HG02943 (cell line): ENCODE measurements at regions not wholly inside any gene's neighbourhood (a gene's known extent, or its start where the extent isn't known, plus 50 kb on each side); places are given as distances from the start of the nearest gene placed in this dataset.
"Not testable (repeated sequence)": the region's sequence is repeated elsewhere in the genome, so short reads cannot be mapped to it uniquely, and the experiment has no call there.

Source experiments
- ATAC-seq: cut with Tn5 transposase; IDR thresholded peaks from one replicate; pipeline ENCODE4 v1.9.1; 2021; ENCODE audit warnings: mild to moderate bottlenecking, low read depth, moderate library complexity; ENCODE audit not compliant: unreplicated experiment

DNA sequence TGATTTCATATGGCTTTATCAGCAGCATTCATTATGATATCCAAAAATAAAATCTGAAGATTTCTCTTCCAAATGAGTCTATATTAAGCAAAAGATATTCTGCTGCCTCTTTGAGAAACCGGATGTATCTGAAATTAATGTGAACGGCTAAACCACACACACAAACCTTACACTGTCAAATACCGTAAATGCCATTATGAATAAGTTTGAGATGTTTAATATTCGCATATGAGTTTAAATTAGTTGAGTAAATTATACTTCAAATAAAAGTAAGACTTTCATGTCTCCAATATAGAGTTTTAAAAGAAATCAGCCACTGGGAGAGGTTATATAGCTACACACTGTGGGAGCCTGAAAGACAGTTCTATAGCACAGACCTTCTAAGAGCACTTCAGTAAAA is 566.6 kb upstream of the CHD1 start:
- not testable (repeated sequence) for ATAC-seq

DNA sequence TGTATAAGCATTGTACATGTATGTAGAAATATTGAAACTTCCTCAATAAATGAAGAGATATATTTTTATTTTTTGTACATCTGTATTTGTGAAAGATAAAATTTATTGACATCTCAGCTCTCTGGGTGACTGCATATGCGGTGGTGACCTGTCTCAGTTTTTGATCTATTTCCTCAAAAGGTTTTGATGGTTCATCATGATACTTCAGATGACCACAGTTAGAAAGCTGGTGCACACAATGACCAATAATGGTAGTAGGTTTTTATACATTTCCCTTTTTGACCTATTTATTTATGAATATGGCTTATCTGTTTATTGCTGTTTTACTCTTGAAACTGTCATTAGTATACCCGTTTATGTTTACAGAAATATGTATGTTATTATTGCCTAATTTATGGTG is 549.6 kb upstream of the CHD1 start:
- not testable (repeated sequence) for ATAC-seq

- not testable (repeated sequence) for ATAC-seq
These were observed 544.5 kb upstream of the CHD1 start for GRCh38 chr5:99473328-99473727.

- not testable (repeated sequence) for ATAC-seq
These were observed 542.9 kb upstream of the CHD1 start for GRCh38 chr5:99471726-99472125.

- not testable (repeated sequence) for ATAC-seq
These were observed 542.4 kb upstream of the CHD1 start for GRCh38 chr5:99471178-99471577.

- not testable (repeated sequence) for ATAC-seq
These were observed 541.8 kb upstream of the CHD1 start for GRCh38 chr5:99470636-99471035.

GRCh38 chr5:99460701-99461100 is 531.9 kb upstream of the CHD1 start:
- ATAC-seq, result no peak

DNA sequence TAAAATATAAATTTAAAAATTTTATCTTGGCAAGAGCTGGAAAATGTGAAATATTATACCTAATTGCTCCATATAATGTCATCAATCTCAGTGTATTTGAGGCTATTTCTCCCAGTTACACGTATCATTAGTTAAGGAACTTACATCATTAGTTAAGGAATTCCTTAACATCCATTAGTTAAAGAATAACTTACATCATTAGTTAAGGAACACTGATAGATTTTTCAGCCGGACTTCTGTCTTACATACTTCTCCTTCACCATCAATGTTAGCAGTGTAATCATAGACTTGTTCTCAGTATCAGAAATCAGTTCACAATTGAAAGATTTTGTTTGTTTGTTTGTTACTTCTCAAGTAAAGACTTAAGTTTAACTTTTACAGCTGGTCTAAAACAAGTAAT is 524.4 kb upstream of the CHD1 start:
- no peak for ATAC-seq

DNA sequence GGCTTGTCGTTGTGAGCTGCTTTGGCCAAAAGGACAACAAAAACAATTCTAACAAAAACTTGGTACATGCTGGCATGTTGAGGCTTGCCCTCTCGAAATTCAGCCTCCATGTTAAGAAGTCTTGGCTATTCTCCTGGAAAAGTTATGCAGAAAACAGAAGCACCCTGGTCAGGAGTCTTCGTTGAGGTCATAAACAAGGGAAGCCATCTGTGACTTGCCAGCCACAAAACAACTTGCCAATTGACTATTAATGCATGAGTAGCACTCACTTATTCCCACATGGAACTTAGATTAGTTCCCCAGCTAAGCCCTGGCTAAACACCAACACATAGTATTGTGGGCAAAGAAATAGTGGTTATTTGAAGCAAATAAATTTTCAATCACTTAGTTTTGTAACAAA is 521.0 kb upstream of the CHD1 start:
- no peak for ATAC-seq

GRCh38 chr5:99445805-99446204 is 517.0 kb upstream of the CHD1 start:
- no peak for ATAC-seq

DNA sequence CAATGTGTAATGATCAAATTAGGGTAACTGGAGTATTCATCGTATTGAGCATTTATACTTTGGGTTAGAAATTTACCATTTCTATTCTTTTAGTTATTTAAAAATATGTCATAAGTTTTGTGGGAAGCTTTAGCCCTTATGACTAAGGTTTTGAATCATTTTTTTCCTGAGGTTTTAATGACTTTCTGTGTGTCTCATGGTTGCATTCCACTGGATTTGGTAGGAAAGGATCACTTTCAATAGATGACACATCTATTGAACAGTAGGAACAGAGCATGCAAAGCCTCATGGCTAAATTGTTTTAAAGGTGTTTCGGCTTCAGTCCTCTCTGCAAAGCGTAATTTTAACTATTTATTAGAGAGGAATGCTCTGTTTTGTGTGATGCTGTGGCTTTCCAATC is 512.4 kb upstream of the CHD1 start:
- ATAC-seq, result no peak

DNA sequence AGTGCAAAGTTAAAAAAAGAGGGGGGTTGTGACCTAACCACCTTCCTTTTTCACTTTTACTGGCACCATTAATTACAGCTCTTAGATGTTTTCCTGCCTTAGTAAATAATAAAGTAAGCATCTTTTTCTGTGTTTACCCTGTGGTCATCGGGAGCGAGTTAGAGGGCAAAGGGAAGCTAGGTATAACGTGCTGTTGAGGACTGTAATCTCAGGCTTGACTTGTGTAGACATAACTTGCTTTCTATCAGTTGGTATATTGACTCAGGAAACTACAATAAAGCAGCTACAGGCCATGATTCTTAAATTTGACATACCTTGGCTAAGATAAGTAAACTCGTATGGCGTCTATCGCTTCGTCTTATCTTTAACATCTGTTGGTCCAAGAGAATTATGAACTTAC is 509.8 kb upstream of the CHD1 start:
- ATAC-seq, result no peak

DNA sequence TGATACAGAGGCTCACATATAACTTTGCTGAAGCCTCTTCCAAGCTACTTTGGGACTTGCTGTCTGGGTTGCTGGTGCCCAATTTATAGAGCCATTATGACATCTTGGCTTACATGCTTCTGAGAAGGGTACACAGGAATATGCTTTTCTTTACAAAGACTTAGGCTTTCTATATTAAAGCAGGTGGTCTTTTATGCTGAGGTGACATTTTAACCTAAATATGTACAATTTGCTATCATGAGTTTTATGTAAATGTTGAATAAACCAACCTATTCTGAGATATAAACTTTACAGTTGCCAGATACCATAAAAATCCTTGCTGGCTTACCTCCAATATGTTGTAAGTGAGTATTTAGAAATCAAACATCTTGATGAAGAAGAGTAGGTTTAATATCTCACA is 509.2 kb upstream of the CHD1 start:
- ATAC-seq, result no peak

GRCh38 chr5:99423396-99423795 is 494.6 kb upstream of the CHD1 start:
- ATAC-seq, result not testable (repeated sequence)

GRCh38 chr5:99418640-99419039 is 489.8 kb upstream of the CHD1 start:
- ATAC-seq, result not testable (repeated sequence)

DNA sequence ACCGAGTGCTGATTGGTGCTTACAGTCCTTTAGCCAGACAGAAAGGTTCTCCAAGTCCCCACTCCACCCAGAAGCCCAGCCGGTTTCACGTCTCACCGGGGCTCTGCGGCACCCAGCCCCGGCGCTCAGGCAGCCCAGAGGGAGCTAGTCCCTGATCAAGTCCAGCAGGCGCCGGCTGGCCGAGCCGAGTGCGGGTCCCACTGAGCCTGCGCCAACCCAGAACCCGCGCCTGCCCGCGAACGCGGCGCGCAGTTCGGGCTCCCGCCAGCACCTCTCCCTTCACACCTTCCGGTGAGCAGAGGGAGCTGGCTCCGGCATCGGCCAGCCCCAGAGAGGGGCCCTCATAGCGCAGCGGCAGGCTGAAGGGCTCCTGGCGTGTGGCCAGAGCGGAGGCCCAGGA is 481.6 kb upstream of the CHD1 start:
- ATAC-seq, result not testable (repeated sequence)

DNA sequence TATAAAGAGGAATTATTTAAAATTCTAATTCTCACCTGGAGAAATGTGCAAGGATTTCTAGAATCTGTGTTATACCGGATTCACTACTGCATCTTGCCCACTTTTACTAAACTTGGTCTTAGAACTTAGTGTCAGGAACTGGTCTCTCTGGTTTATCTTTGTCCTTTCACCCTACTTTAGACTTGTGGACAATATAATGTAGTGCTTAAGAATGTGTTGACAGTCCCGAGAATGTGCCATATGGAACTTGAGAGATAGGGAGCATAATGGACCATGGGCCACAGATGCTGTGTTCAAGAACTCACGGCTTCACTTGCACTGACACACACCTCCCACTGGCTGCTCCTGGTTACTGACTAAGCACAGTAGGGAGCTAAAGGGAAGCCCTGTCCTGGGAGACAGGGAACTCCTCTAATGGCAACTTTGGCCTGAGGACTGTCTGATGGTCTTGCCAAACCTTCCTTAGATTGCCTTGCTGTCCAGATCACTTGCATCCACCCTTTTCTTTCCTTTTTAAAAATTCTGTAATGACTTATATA is 476.0 kb upstream of the CHD1 start:
- not testable (repeated sequence) for ATAC-seq

- not testable (repeated sequence) for ATAC-seq
These were observed 471.8 kb upstream of the CHD1 start for GRCh38 chr5:99400571-99400970.

DNA sequence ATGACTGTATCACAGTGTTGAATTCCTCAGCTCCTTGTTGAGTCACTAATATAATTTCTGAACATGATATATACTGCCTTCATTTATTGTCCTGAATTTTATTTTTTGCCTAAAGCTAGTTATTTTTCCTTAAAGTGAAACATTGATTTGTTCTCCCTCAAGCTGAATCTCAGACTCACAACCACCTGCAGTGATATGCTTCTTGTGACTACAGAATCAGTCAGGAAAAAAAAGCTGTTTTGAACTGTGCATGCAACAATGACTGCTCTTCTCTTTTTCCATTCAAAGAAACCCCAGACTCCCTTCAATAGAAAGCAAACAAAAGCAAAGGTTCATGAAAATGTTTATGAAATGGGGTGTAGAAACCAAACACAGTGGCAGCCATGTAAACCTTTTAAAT is 470.2 kb upstream of the CHD1 start:
- ATAC-seq, result no peak

DNA sequence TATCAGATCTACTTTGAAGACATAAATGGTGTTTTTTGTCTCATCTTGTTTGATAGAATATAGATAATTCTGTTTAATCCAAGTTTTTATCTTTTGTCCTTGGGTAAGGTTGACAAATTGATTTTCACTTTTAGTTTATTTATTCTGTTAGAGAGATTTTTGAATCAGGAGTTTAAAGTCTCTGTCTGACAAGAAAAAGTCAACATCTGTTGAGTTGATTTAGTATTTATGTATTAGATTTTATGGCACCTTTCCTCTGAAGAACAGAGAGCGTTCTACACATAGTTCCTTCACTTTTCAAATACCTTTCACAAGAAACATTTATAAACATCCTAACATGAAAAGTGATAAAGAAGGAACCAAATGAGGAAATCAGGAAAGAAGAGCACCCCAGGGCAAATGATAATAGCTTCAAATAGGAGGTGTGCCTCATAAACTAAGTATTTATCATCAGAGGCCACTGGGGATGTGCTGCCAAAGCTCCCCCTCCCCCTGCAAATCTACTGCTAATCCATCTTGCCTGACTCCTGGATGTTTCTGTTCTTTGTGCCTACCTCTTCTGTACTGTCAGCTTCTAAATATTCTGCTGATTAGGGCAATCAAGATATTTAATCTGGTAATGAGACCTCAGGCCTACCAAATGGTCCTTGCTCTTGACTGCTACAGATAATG is 457.7 kb upstream of the CHD1 start:
- no peak for ATAC-seq

- ATAC-seq, result no peak
These were observed 450.4 kb upstream of the CHD1 start for GRCh38 chr5:99379187-99379586.

GRCh38 chr5:99378443-99378842 is 449.6 kb upstream of the CHD1 start:
- no peak for ATAC-seq
